Mesenchymal stem cell (in vitro differentiated cells and primary cell): ENCODE measurements at regions not wholly inside any gene's neighbourhood (a gene's known extent, or its start where the extent isn't known, plus 50 kb on each side); places are given as distances from the start of the nearest gene placed in this dataset.

Experiments used
- DNase-seq: peaks from one replicate; pipeline ENCODE4 v3.0.0-alpha.2; 2013
- H2AFZ ChIP-seq: one replicate; pipeline ENCODE4 v1.6.1; 2013; ENCODE audit warnings: low read depth, mild to moderate bottlenecking, control low read depth, inconsistent platforms, low read length, moderate library complexity
- H2AK5ac ChIP-seq: 2 replicates; pipeline ENCODE4 v1.6.1; 2013; ENCODE audit warnings: low read length, moderate library complexity, mild to moderate bottlenecking, inconsistent platforms; ENCODE audit not compliant: severe bottlenecking
- H2BK120ac ChIP-seq: one replicate; pipeline ENCODE4 v1.6.1; 2013; ENCODE audit warnings: low read depth, mild to moderate bottlenecking, inconsistent platforms, low read length, moderate library complexity
- H2BK12ac ChIP-seq, 2 experiments: one replicate each; pipeline ENCODE4 v1.6.1; 2013; ENCODE audit warnings: inconsistent platforms in 2 of 2, low read length in 2 of 2, mild to moderate bottlenecking in 2 of 2, moderate library complexity in 2 of 2, control low read depth in 1 of 2
- H2BK15ac ChIP-seq: one replicate; pipeline ENCODE4 v1.6.1; 2013; ENCODE audit warnings: mild to moderate bottlenecking, low read depth, inconsistent platforms; ENCODE audit not compliant: poor library complexity, severe bottlenecking
- H2BK5ac ChIP-seq: 2 replicates; pipeline ENCODE4 v1.6.1; 2013; ENCODE audit warnings: low read depth, mild to moderate bottlenecking, low read length, control low read depth, inconsistent platforms; ENCODE audit not compliant: poor library complexity, severe bottlenecking
- H3K14ac ChIP-seq, 2 experiments: one replicate each; pipeline ENCODE4 v1.6.1; 2013; ENCODE audit warnings: inconsistent platforms in 2 of 2, low read length in 2 of 2, control low read depth in 1 of 2, mild to moderate bottlenecking in 1 of 2, moderate library complexity in 1 of 2
- H3K18ac ChIP-seq, 2 experiments: one replicate each; pipeline ENCODE4 v1.6.1; 2013; ENCODE audit warnings: inconsistent platforms in 2 of 2, low read length in 2 of 2, control low read depth in 1 of 2, low read depth in 1 of 2, mild to moderate bottlenecking in 1 of 2
- H3K23ac ChIP-seq, 2 experiments: one replicate each; pipeline ENCODE4 v1.6.1; 2013; ENCODE audit warnings: inconsistent platforms in 2 of 2, low read length in 2 of 2, mild to moderate bottlenecking in 2 of 2, moderate library complexity in 2 of 2, control low read depth in 1 of 2
- H3K27ac ChIP-seq: 2 replicates; pipeline ENCODE4 v1.5.1; 2013; ENCODE audit warnings: mild to moderate bottlenecking, moderate library complexity, low read length, control low read depth, inconsistent platforms; ENCODE audit not compliant: poor library complexity, severe bottlenecking
- H3K27me3 ChIP-seq, 2 experiments: 2 replicates each; pipeline versions ENCODE4 v1.6.1 to v1.7.0; 2013; ENCODE audit warnings: low read length in 2 of 2, mild to moderate bottlenecking in 2 of 2, moderate library complexity in 2 of 2, control low read depth in 1 of 2, inconsistent platforms in 1 of 2; ENCODE audit not compliant: control insufficient read depth in 1 of 2, insufficient read depth in 1 of 2
- H3K36me3 ChIP-seq, 2 experiments: 2 replicates each; pipeline versions ENCODE4 v1.6.1 to v1.7.0; 2013; ENCODE audit warnings: low read length in 2 of 2, control low read depth in 1 of 2, inconsistent platforms in 1 of 2, low read depth in 1 of 2, mild to moderate bottlenecking in 1 of 2; ENCODE audit not compliant: insufficient read depth in 2 of 2, control insufficient read depth in 1 of 2
- H3K4ac ChIP-seq, 2 experiments: one replicate each; pipeline ENCODE4 v1.6.1; 2013; ENCODE audit warnings: inconsistent platforms in 2 of 2, low read length in 2 of 2, mild to moderate bottlenecking in 2 of 2, moderate library complexity in 2 of 2, control low read depth in 1 of 2, low read depth in 1 of 2
- H3K4me1 ChIP-seq: 2 replicates; pipeline ENCODE4 v1.6.1; 2013; ENCODE audit warnings: low read depth, low read length, control low read depth; ENCODE audit not compliant: control insufficient read depth, insufficient read depth
- H3K4me2 ChIP-seq: 2 replicates; pipeline ENCODE4 v1.6.1; 2013; ENCODE audit warnings: low read length, mild to moderate bottlenecking, inconsistent platforms; ENCODE audit not compliant: poor library complexity, severe bottlenecking
- H3K4me3 ChIP-seq, 2 experiments: 2 replicates each; pipeline versions ENCODE4 v1.5.1 to v1.7.0; 2013; ENCODE audit warnings: low read length in 2 of 2, mild to moderate bottlenecking in 2 of 2, control low read depth in 1 of 2, low read depth in 1 of 2; ENCODE audit not compliant: insufficient read depth in 1 of 2
- H3K79me1 ChIP-seq: replicated peaks from 2 replicates; pipeline ENCODE4 v1.6.1; 2013; ENCODE audit warnings: mild to moderate bottlenecking, control low read depth, low read length, inconsistent platforms; ENCODE audit not compliant: poor library complexity, severe bottlenecking
- H3K9ac ChIP-seq: 2 replicates; pipeline ENCODE4 v1.7.0; 2013; ENCODE audit warnings: mild to moderate bottlenecking, low read length, moderate library complexity
- H3K9me3 ChIP-seq: 2 replicates; pipeline ENCODE4 v1.7.0; 2013; ENCODE audit warnings: mild to moderate bottlenecking, low read length; ENCODE audit not compliant: control insufficient read depth
- H4K8ac ChIP-seq: one replicate; pipeline ENCODE4 v1.6.1; 2013; ENCODE audit warnings: inconsistent platforms, mild to moderate bottlenecking, low read length, moderate library complexity
- H4K91ac ChIP-seq: one replicate; pipeline ENCODE4 v1.6.1; 2013; ENCODE audit warnings: mild to moderate bottlenecking, low read length, inconsistent platforms
- WGBS: methylation state at CpG from one replicate; pipeline ENCODE4 v1.1.7; 2013; ENCODE audit warnings: mixed read lengths; 5-methylcytosine and 5-hydroxymethylcytosine counted together

DNA sequence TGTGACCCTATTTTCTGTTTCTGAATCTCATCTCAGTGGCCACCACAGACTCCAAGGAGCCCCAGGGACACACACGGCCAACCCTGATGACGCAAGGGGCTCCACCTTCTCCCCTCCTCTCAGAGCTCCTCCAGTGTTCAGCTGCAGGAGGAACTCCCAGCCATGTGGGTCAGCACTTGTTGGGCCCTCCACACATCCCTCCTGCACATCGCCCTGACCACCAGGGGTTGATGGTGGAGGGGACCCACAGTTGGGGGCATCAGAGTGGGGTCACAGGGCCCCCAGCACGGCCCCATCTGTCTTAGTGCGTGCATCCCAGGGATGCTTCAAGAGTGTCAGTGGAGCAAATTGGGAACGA, 499.6 kb downstream of the BRD1 start:
- peak overlapping the region in 1 of 2 experiments; percentile 27 for H3K23ac ChIP-seq
- H3K27me3 ChIP-seq = peaks cover 0 to 3% of the 10 kb centered on the region in 2 experiments
- no peak overlapping the region for H2BK15ac ChIP-seq
- peak overlapping the region in 1 of 2 experiments; percentile 7 for H3K4me3 ChIP-seq
- H2BK120ac ChIP-seq = no peak overlapping the region
- H3K9me3 ChIP-seq = peaks cover 14% of the 10 kb centered on the region
- no peak overlapping the region for H3K4ac ChIP-seq
- H2BK5ac ChIP-seq = no peak overlapping the region
- no peak overlapping the region for H3K9ac ChIP-seq
- DNase-seq = no peak
- H3K18ac ChIP-seq = no peak overlapping the region
- H3K4me2 ChIP-seq = no peak overlapping the region
- no peak overlapping the region for H2AFZ ChIP-seq
- H3K14ac ChIP-seq = no peak overlapping the region
- no peak overlapping the region for H4K8ac ChIP-seq
- no peaks in the 10 kb centered on the region for H3K36me3 ChIP-seq
- H3K79me1 ChIP-seq = no peaks in the 10 kb centered on the region
- no peak overlapping the region for H3K27ac ChIP-seq
- H2BK12ac ChIP-seq = no peak overlapping the region
- no peak overlapping the region for H4K91ac ChIP-seq
- H3K4me1 ChIP-seq = no peaks in the 10 kb centered on the region
- WGBS = 68% methylated on average over 6 of the region's 6 CpGs
- H2AK5ac ChIP-seq = no peak overlapping the region

DNA sequence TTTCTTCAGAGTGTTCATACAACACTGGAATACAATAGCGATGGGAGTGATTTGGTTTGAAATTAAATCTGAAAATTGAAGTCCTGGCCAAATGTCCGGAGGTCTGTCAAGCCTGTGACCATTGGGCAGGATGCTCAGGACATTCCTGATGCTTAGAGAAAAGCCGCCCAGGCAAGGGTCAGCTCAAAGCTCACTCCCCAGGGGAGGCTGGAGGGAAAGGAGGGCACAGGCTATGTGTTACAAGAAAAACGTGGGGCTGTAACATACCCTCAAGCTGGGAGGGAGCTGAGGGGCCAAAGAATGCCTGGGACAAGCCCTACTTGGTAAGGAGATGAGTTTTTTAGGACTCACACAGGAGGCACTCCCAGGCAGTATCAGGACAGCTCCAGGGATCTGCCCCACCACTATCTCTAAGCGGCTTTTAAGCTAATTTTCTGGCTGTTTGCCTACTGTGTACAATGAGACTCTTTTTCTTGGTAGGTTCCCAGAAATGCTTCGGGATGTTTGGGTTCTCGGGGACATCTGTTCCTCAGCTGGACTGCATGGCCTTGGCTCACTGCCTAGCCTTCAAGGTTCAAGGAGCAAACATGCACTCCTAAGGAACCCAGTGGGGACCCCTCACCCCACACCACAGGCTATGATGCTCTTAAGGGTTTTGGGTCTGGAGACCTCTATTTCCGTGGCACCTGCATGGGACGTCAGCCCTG, 500.1 kb downstream of the BRD1 start:
- Histone ChIP-seq H4K8ac (no peak overlapping the region), H3K14ac (no peak overlapping the region), H2AFZ (no peak overlapping the region), H2BK15ac (no peak overlapping the region), H3K4me3 (no peak overlapping the region), H3K4me2 (no peak overlapping the region), H2AK5ac (no peak overlapping the region), H3K4ac (no peak overlapping the region), H4K91ac (no peak overlapping the region), H3K27ac (no peak overlapping the region), H3K9ac (no peak overlapping the region), H3K4me1 (no peaks in the 10 kb centered on the region), H3K79me1 (no peaks in the 10 kb centered on the region), H3K18ac (no peak overlapping the region), H3K27me3 (peaks cover 0 to 3% of the 10 kb centered on the region in 2 experiments), H3K36me3 (no peaks in the 10 kb centered on the region), H2BK120ac (no peak overlapping the region), H3K23ac (no peak overlapping the region), H3K9me3 (peaks cover 14% of the 10 kb centered on the region), H2BK12ac (no peak overlapping the region), H2BK5ac (no peak overlapping the region)
- no peak for DNase-seq
- 81% methylated on average over 9 of the region's 9 CpGs for WGBS

DNA sequence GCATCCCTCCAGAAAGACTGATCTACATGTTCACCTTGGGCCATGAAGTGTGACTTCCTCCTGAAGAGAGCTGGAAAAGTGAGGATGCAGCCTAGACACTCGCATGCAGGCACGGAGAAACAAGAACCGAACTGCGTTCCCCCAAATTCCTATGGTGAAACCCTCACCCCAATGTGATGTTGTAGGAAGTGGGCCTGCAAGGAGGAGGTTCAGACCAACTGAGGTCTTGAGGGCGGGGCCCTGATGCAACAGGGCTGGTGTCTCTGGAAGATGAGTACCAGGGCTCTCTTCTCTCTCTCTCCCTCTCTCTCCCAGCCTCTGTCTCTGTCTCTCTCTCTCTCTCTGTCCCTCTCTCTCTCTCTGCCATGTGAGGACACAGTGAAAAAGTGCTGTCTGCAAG, 501.1 kb downstream of the BRD1 start:
- 56% methylated on average over 3 of the region's 5 CpGs for WGBS
- Histone ChIP-seq H3K4me3 (no peak overlapping the region), H2BK120ac (no peak overlapping the region), H3K27ac (no peak overlapping the region), H3K4ac (no peak overlapping the region), H3K23ac (no peak overlapping the region), H3K18ac (no peak overlapping the region), H3K4me2 (no peak overlapping the region), H2BK15ac (no peak overlapping the region), H2BK12ac (no peak overlapping the region), H3K79me1 (no peaks in the 10 kb centered on the region), H4K91ac (no peak overlapping the region), H3K9me3 (peaks cover 11% of the 10 kb centered on the region), H3K14ac (no peak overlapping the region), H3K9ac (no peak overlapping the region), H3K36me3 (no peaks in the 10 kb centered on the region), H2BK5ac (no peak overlapping the region), H2AK5ac (no peak overlapping the region), H2AFZ (no peak overlapping the region), H3K27me3 (peaks cover 0 to 3% of the 10 kb centered on the region in 2 experiments), H3K4me1 (no peaks in the 10 kb centered on the region), H4K8ac (no peak overlapping the region)
- DNase-seq = no peak

DNA sequence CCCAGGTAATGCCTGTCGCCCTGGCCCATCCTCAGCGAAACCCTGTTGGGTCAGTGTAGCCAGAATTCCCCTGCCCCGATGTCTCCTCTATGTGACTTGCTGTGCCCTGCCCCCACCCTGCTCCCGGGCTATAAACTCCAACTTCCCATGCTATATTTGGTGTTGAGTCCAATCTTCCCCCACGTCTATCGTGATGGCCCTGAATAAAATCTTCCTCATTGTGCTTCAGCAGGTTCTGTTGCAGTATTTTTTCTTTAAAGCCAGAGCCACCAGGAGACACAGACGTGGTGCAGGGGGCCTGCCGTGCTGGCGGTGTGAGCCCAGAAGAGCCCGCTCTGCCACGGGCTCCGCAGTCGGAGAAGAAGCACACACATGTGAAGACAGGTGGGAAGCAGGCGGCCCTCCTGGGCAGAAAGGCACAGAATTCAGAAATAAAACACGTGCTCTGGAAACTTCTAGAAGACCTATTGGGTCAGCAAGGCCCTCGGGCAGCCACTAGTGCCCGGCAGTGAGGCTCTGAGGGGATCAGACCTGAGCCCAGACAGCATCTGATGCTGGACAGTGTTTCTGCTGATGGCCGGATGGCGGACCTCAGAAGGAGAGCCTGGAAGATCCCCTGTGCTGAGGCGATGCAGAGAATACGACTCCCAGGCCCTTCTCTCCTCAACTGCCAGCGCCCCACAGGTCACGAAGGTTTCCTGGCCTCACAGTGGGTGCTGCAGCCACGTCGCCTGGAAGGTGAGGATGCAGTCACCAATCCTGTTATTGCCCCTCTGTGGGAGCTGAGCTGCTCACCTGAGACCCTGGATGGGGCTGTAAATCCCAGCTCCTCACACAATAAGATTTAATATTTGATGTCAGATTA, 501.9 kb downstream of the BRD1 start:
- Histone ChIP-seq H3K79me1 (no peaks in the 10 kb centered on the region), H3K18ac (no peak overlapping the region), H2BK5ac (no peak overlapping the region), H3K14ac (no peak overlapping the region), H3K4me3 (no peak overlapping the region), H2BK15ac (no peak overlapping the region), H3K27ac (no peak overlapping the region), H2BK12ac (no peak overlapping the region), H3K4me2 (no peak overlapping the region), H2BK120ac (no peak overlapping the region), H3K23ac (no peak overlapping the region), H4K8ac (no peak overlapping the region), H3K36me3 (no peaks in the 10 kb centered on the region), H3K4ac (no peak overlapping the region), H2AK5ac (no peak overlapping the region), H3K9me3 (peaks cover 11% of the 10 kb centered on the region), H3K9ac (no peak overlapping the region), H3K27me3 (peaks cover 0 to 3% of the 10 kb centered on the region in 2 experiments), H2AFZ (no peak overlapping the region), H3K4me1 (no peaks in the 10 kb centered on the region), H4K91ac (no peak overlapping the region)
- DNase-seq = no peak
- 78% methylated on average over 25 of the region's 25 CpGs for WGBS
